HG03558 (cell line): ENCODE measurements at regions not wholly inside any gene's neighbourhood (a gene's known extent, or its start where the extent isn't known, plus 50 kb on each side); places are given as distances from the start of the nearest gene placed in this dataset.
"Not testable (repeated sequence)": the region's sequence is repeated elsewhere in the genome, so short reads cannot be mapped to it uniquely, and the experiment has no call there.

Experiments
- ATAC-seq: cut with Tn5 transposase; IDR thresholded peaks from one replicate; pipeline ENCODE4 v1.9.1; 2021; ENCODE audit warnings: moderate number of reproducible peaks; ENCODE audit not compliant: unreplicated experiment; ENCODE audit errors: extremely low read depth

GRCh38 chr2:111512378-111512777 lies 371.6 kb downstream of the ANAPC1 start:
- ATAC-seq = not testable (repeated sequence)

- ATAC-seq = not testable (repeated sequence)
Observed at GRCh38 chr2:111514138-111514537, 369.9 kb downstream of the ANAPC1 start.

- not testable (repeated sequence) for ATAC-seq
Observed at GRCh38 chr2:111517050-111517720, 366.8 kb downstream of the ANAPC1 start.

GRCh38 chr2:111517721-111518053 lies 366.3 kb downstream of the ANAPC1 start:
- ATAC-seq = not testable (repeated sequence)

- ATAC-seq = no peak
Observed at GRCh38 chr2:111519071-111519470, 364.9 kb downstream of the ANAPC1 start.

GRCh38 chr2:111522231-111522768 lies 361.7 kb downstream of the ANAPC1 start:
- no peak for ATAC-seq

- no peak for ATAC-seq
Observed at GRCh38 chr2:111523009-111523408, 361.0 kb downstream of the ANAPC1 start.

- not testable (repeated sequence) for ATAC-seq
Observed at GRCh38 chr2:111525026-111525425, 359.0 kb downstream of the ANAPC1 start.

GRCh38 chr2:111526041-111526639 lies 357.9 kb downstream of the ANAPC1 start:
- not testable (repeated sequence) for ATAC-seq

- not testable (repeated sequence) for ATAC-seq
Observed at GRCh38 chr2:111527707-111528400, 356.1 kb downstream of the ANAPC1 start.

GRCh38 chr2:111529022-111529421 lies 355.0 kb downstream of the ANAPC1 start:
- not testable (repeated sequence) for ATAC-seq

GRCh38 chr2:111530239-111530965 lies 353.6 kb downstream of the ANAPC1 start:
- ATAC-seq = not testable (repeated sequence)

- not testable (repeated sequence) for ATAC-seq
Observed at GRCh38 chr2:111532682-111533556, 351.1 kb downstream of the ANAPC1 start.

GRCh38 chr2:111533557-111534247 lies 350.3 kb downstream of the ANAPC1 start:
- ATAC-seq = not testable (repeated sequence)

- ATAC-seq = no peak
Observed at GRCh38 chr2:111534910-111535352, 349.1 kb downstream of the ANAPC1 start.

GRCh38 chr2:111535404-111535803 lies 348.6 kb downstream of the ANAPC1 start:
- no peak for ATAC-seq

- no peak for ATAC-seq
Observed at GRCh38 chr2:111537078-111537655, 346.8 kb downstream of the ANAPC1 start.

GRCh38 chr2:111539991-111540390 lies 344.0 kb downstream of the ANAPC1 start:
- ATAC-seq = not testable (repeated sequence)
